ENCODE measurements at regions not wholly inside any gene's neighbourhood (a gene's known extent, or its start where the extent isn't known, plus 50 kb on each side); places are given as distances from the start of the nearest gene placed in this dataset.
A peak's percentile ranks its signal among the peaks of the same experiment; 100 is the strongest.
"Not testable (repeated sequence)": the region's sequence is repeated elsewhere in the genome, so short reads cannot be mapped to it uniquely, and the experiment has no call there.

DNA sequence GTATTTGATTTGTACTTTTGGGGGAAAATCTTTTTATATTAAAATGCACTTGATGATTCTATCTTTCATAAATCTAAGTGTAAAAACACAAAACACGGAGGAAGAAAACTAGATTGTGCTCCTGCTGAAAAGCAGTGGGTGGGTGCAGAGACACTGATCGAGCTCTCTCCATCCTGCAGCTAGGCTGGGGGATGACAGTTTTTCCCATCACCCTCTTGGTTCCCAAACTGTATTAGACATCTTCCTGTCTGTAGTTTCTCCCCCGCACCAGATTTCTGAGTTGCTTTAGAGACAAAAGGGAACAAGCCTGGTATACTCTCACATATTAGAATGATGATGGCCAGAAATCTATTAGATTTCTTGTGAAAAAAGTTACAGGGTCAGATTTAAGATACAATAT lies 99.6 kb downstream of the FAM114A2 start:
- DNase-seq = no peak

DNA sequence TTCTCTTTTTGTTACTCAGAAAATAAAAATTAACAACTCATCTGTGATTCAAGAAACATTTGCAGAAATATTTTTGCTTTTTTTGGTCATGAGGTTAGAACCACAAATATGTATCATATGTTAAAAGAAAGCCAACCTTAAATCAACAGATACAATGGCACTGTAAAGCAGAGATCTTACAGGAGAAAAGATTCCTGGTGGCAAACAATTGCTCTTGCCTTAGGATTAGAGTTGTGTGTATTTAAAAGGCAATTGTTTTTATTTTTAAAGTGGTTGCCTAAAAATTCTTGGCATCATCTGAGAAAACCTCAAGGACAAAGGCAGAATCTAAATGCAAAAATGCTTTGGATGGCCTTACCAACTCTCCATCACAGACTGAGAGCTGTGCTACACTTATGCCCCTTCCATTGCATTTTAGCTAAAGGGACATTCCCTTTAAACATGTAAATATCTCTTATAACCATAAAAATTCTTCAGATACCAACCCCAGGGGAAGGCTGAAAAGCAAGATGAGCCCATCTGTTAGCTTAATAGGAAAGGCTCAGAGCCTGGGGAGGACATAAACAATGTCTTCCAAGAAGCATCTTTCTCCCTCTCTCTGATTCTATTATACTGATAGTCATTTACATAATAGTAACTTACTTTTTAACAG lies 100.4 kb downstream of the FAM114A2 start:
- DNase-seq = no peak

DNA sequence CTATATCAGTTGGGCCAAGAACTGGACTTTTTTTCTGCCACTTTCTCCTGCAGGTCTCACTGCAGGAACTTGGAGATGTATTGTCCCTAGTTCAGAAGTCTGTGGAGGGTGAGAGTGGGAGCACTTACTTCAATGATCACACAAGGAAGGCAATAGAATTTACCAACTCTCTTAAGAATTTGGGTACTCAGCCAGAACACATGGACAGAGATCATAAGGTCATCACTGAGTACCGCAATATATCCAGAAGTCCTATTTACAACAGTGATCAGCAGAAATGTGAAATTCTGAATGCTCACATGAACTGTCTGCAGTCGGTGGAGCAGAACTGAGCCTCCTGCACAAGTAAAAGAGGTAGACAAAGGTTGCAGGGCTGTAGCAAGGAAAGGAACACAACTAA lies 101.0 kb downstream of the FAM114A2 start:
- DNase-seq = no peak

GRCh38 chr5:153935151-153935550 lies 103.6 kb downstream of the FAM114A2 start:
- DNase-seq = not testable (repeated sequence)

DNA sequence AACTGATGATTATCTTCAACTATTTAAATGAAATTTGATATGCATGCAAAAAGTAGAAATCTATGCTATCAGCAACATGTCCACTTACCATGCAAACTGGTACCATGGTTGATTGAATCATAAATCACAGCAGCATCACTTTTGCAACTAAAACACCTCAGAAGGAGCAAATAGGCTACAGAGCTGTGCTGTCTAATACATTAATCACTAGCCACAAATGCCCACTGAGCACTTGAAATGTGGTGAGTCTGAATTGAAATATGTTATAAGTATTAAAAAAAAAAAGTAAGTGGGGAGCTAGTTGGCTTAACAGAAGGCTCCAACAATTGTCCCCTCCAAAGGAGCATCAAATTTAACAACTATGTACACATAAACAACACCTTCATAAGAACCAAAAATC lies 112.5 kb downstream of the FAM114A2 start:
- no peak for DNase-seq

DNA sequence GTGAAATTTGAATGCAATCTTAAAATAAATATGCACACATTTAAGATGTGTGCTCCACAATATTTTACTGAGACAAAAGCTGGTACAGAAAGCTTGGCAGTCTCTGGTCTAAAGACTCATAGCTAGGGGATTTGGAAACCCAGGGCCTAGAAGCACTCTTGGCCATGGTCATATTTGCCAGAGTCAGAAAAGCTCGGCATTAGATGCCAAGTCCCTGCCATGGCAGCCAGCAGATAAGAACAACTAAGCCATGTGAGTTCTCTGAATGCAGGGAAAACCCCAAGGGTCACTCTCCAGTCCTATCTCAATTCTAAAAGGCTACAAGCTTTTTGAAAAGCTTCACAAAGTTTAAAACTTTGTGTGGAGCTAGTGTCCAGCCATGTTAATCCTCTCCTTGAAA lies 119.5 kb downstream of the FAM114A2 start:
- no peak for DNase-seq

- no peak for DNase-seq
Observed at GRCh38 chr5:153907170-153907775, 131.4 kb downstream of the FAM114A2 start.

- DNase-seq = no peak
Observed at GRCh38 chr5:153905219-153905618, 133.5 kb downstream of the FAM114A2 start.

- no peak for DNase-seq
Observed at GRCh38 chr5:153903321-153903720, 135.4 kb downstream of the FAM114A2 start.

GRCh38 chr5:153902016-153902415 lies 136.7 kb downstream of the FAM114A2 start:
- DNase-seq = no peak

- DNase-seq = no peak
Observed at GRCh38 chr5:153901449-153901848, 137.3 kb downstream of the FAM114A2 start.

DNA sequence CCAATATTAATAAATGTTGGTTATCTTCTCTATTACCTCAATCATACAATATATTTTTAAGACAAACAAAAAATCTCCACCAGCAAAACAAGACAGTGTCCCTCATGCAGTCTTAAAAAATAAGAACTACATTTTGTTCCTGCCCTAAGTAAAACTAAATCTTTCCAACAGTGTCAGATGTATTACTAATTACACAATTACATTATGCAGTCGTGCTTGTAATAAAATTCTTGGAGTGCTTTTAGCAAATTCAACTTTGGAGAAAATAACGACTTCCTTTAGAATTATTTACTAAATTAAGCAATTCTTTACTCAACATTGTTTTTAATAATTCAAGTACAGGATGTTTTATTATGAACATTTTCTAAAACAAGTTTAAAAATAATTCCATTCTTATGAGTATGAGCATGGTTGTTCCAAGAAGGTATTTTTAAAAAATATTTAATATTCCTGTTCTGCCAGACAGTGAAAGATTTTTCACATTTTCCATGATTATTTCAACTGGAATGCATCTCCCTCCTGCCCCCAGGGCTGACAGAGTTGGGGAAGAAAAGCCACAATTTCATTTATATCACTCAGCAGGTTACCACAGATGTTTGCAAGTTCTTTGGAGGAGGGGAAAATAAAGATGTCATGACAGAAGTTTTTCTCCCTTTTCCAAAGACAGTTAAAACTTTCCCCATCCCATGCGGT lies 137.9 kb downstream of the FAM114A2 start:
- DNase-seq = no peak

DNA sequence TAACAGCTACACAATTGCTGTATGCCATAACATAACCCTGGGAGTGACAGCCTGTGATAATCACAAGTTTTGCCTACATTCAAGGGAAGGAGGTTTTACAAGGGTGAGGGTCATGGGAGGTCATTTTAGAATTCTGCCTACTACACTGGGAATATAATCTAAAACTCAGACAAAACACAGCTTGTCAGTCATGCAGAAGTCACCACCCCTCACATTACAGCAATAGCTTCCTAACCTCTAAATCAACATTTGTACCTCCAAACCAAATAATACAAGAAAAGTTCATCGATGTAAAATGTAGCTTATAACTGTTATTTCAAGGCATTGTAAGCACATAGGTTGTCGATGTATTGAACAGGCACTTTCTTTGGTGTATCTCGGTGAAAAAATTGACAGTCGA lies 139.0 kb downstream of the FAM114A2 start:
- no peak for DNase-seq

DNA sequence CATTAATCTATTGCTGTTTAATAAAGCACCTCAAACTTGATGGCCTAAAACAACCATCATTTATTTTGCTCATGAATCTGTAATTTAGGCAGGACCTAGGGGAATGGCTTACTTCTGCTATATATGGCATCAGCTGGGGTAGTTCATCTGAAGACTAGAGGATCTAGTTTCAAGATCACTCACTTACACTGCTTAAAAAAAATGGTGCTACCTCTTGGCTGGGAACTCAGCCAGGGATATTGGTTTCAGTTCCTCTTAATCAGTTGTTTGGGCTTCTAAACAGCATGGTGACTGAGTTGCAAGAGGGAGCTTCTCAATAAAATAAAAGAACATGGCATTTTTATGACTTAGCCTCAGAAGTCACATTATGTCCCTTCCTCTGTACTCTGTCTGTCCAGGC lies 142.0 kb downstream of the FAM114A2 start:
- peak; percentile 35 for DNase-seq

DNA sequence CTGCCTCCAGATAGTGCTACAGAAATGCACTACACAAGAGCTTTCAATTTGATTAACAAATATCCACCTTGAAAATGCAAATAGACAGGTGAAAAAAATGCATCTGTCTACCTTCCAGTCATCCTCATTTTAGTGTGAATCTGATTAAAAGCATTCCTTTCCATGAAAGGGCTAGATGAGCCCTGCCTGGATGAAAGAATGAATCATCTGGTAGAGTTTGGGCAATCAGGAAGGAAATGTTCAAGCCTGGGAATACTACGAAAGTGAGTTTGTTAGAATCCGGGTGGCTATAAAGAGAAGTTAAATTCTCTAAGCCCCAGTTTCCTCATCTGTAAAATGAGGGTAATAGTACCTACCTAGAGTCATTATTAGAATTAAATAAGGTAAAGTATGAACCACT lies 142.6 kb downstream of the FAM114A2 start:
- no peak for DNase-seq

GRCh38 chr5:153895266-153895665 lies 143.4 kb downstream of the FAM114A2 start:
- DNase-seq = no peak

DNA sequence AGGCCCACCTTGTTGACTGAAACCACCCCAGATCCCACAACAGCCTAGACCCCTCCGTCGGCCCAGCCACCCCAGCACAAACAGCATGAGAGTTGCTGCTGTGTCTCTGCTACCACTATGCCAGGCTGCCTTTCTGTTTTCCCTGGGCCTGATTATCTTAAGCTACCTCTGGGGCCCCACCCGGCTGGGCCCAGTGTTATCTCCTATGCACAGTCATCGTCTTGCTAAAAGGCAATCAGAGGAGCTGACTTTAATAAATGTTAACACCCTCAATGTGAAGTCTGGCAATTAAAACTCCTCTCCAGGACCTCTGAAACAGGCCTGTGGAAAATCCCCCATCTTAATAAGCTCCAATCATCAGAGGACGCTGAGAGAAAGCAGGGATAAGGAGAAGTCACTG lies 144.9 kb downstream of the FAM114A2 start:
- DNase-seq = no peak

DNA sequence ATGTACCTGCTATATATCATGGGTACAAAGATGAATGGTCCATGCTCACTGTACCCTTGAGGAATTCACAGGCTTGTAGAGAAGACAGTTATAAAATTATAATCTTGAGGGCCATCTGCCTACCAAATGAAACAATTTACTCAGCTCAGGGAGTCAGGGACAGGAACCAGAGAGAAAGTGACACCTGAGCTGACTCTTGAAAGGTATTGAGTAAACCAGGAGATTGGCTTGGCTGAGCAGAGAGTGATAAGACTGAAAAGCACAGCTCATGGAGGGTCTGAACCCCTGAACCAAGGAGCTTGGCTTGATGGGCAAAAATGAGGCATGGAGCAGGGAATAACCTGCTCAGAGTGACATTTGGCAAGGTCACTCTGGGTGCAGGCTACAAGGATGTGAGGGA lies 147.3 kb downstream of the FAM114A2 start:
- no peak for DNase-seq

DNA sequence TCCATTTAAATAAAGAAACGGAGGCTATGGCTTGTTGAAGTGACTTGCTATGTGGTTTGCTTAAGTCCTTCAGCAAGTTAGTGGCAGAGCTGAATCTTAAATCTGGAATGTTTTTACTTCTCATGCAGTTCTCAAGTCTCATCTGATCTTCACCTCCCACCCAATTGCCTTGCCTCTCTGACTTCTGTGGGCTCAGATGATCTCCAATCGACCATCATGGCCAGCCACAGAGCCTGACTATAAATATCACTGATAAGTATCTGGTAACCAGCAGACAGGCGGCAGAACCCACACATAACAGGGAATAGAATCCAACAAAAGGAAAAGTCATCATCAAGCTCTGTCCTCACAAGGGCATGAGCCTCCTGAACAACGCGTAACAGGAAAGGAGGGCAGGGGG lies 149.9 kb downstream of the FAM114A2 start:
- DNase-seq = no peak

DNA sequence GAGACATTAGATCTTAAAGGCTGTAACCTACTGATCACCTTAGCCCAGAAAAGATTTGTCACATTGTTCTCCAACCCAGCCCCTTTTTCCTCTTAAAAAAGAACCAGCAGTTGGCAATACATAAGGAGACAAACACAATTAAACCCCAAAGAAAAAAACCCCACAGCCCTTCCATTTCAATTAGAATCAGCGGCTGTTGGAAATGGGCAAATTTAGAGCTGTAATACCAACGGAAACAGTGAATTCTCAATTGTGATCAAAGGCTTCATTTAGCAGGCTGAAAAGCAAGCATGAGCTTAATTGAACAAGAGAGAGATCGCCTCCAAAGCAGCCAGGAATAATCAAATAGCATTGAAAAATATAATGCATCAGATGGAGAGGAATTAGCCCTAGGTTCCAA lies 153.6 kb downstream of the FAM114A2 start:
- no peak for DNase-seq

DNA sequence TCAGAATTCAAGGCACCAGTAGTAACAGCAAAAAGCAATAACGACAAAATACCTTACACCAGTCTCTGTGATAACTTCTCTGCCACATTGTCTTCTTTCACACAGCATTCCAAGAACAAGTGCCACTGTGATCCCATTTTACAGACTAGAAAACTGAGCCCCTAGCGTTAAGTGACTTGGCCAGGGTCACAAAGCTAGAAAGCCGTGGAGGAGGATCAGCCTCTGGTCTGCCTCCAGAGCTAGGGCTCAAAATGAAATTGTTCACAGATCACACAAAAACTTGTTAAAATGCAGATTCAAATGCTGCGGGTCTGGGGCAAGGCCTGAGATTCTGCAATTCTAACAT lies 154.1 kb downstream of the FAM114A2 start:
- DNase-seq = no peak

DNA sequence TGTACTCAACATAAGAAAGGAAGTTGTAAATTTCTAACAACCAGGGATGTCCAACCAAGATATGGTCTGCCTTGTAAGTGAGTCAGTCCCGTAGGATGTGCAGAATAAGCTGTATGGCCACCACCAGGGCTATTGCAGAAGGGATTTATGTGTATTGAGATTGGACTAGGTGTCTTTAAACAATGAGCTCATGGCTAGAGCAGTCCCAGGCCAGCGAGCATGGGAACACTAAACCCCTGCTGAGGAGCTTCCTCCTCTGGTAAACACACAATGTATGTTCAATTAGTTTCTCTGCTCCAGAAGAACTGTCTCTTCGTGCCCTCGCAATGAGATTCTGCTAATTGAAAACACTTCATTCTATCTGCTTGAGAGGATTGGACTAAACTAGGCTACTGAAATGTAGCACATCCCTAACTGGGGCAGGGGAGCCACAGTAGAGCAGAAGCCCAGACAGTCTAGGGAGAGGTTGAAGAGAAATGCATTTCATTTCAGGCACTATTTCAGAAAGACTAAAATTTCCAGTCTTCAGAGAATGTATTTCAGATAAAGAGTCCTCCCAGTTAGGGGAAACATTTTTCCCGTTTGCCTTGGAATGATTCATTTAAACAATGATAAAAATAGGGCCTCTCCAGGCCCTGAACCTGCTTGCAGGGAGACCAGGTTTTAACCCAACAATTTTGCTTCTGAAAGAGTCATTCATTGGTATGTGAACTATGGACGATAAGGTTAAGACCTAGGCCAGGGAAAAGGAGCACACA lies 154.7 kb downstream of the FAM114A2 start:
- DNase-seq = peak; percentile 29

DNA sequence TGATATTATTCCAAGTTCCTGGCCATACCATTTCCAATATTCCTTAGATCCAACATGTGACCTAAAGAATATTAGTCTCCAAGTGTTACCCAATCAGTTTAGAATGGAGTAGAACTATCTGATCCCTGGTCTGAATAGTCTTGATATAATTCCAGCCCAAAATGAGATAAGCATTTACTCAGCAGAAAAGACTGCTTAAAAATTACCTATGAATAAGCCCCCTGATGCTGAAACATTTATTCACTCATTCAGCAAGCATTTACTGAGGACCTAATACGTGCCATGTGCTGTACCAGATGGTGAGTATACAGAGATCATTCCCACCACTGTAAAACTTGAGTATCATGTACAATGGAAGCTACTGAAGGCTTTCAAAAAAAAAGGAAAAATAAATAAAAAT lies 157.0 kb downstream of the FAM114A2 start:
- no peak for DNase-seq

GRCh38 chr5:153880106-153880505 lies 158.6 kb downstream of the FAM114A2 start:
- DNase-seq = peak; percentile 87

All from NCI-H345 (cell line).